Ascending aorta (tissue), 2 donors: ENCODE measurements at regions not wholly inside any gene's neighbourhood (a gene's known extent, or its start where the extent isn't known, plus 50 kb on each side); places are given as distances from the start of the nearest gene placed in this dataset.

ENCODE experiments used
- DNase-seq, 2 donors: peaks; one replicate each; pipeline ENCODE4 v3.0.0-alpha.2; 2019; ENCODE audit warnings: low spot score in 2 of 2
- H3K27ac ChIP-seq, 2 donors: fragments of 200-600 bp; sonication (generic); one replicate each; pipeline ENCODE4 v1.5.1; 2016 to 2017; ENCODE audit warnings: mild to moderate bottlenecking in 1 of 2
- H3K27me3 ChIP-seq: fragments of 200-600 bp; sonication (generic); one replicate; pipeline ENCODE4 v1.5.1; 2017
- H3K36me3 ChIP-seq, 2 donors: fragments of 200-600 bp; sonication (generic); one replicate each; pipeline ENCODE4 v1.5.1; 2016
- H3K4me1 ChIP-seq, 2 donors: fragments of 200-600 bp; sonication (generic); one replicate each; pipeline ENCODE4 v1.5.1; 2016 to 2017; ENCODE audit warnings: mild to moderate bottlenecking in 1 of 2
- H3K4me3 ChIP-seq, 2 donors: fragments of 200-600 bp; sonication (generic); one replicate each; pipeline ENCODE4 v1.5.1; 2016 to 2017; ENCODE audit warnings: mild to moderate bottlenecking in 1 of 2
- H3K9me3 ChIP-seq, 2 donors: fragments of 200-600 bp; sonication (generic); one replicate each; pipeline ENCODE4 v1.5.1; 2016
- CTCF ChIP-seq, 3 experiments: fragments of 200-600 bp in 2 of 3; fragments of 450-650 bp in 1 of 3; sonication (generic) in 2 of 3; IDR thresholded peaks; one replicate each; pipeline ENCODE4 v1.5.1; 2016 to 2019; ENCODE audit warnings: antibody characterized with exemption in 3 of 3, mild to moderate bottlenecking in 1 of 3, moderate library complexity in 1 of 3
- intact Hi-C: fragments of 100-400 bp; cut with DNase I; formaldehyde crosslinking; loops from one replicate; pipeline ENCODE4 v1.15.1; 2023

GRCh38 chr12:125988545-125988944 is 923.3 kb downstream of the AACS start:
- Histone ChIP-seq H3K36me3 (no peaks in the 10 kb centered on the region), H3K4me3 (no peak overlapping the region), H3K4me1 (no peaks in the 10 kb centered on the region), H3K9me3 (no peaks in the 10 kb centered on the region), H3K27ac (no peak overlapping the region), H3K27me3 (no peaks in the 10 kb centered on the region)
- no peak for DNase-seq
- no peak for TF ChIP-seq CTCF (IDR thresholded peaks at IDR 0.05)
- intact Hi-C loops = no loop called here

- intact Hi-C loops = no loop called here
- H3K4me3 ChIP-seq = no peak overlapping the region
- H3K9me3 ChIP-seq = no peaks in the 10 kb centered on the region
- no peaks in the 10 kb centered on the region for H3K27me3 ChIP-seq
- no peak overlapping the region for H3K27ac ChIP-seq
- no peaks in the 10 kb centered on the region for H3K36me3 ChIP-seq
- no peak for TF ChIP-seq CTCF (IDR thresholded peaks at IDR 0.05)
- no peak for DNase-seq
- no peaks in the 10 kb centered on the region for H3K4me1 ChIP-seq
These were observed 924.5 kb downstream of the AACS start for GRCh38 chr12:125989696-125990095.

GRCh38 chr12:125996443-125996842 is 931.2 kb downstream of the AACS start:
- Histone ChIP-seq H3K27me3 (no peaks in the 10 kb centered on the region), H3K27ac (no peak overlapping the region), H3K36me3 (no peaks in the 10 kb centered on the region), H3K4me3 (no peak overlapping the region), H3K4me1 (no peaks in the 10 kb centered on the region), H3K9me3 (no peaks in the 10 kb centered on the region)
- TF ChIP-seq CTCF (IDR thresholded peaks at IDR 0.05) = no peak
- no peak for DNase-seq
- intact Hi-C loops = no loop called here

GRCh38 chr12:125999628-126000027 is 934.4 kb downstream of the AACS start:
- Histone ChIP-seq H3K4me3 (no peak overlapping the region), H3K27ac (no peak overlapping the region), H3K27me3 (no peaks in the 10 kb centered on the region), H3K36me3 (no peaks in the 10 kb centered on the region), H3K4me1 (no peaks in the 10 kb centered on the region), H3K9me3 (peaks cover 0 to 5% of the 10 kb centered on the region in 2 donors)
- no peak for TF ChIP-seq CTCF (IDR thresholded peaks at IDR 0.05)
- no peak for DNase-seq
- intact Hi-C loops = no loop called here

- H3K36me3 ChIP-seq = no peaks in the 10 kb centered on the region
- no peaks in the 10 kb centered on the region for H3K4me1 ChIP-seq
- no peak overlapping the region for H3K4me3 ChIP-seq
- intact Hi-C loops = no loop called here
- DNase-seq = no peak
- H3K9me3 ChIP-seq = peaks cover 0 to 4% of the 10 kb centered on the region in 2 donors
- no peaks in the 10 kb centered on the region for H3K27me3 ChIP-seq
- no peak overlapping the region for H3K27ac ChIP-seq
- no peak for TF ChIP-seq CTCF (IDR thresholded peaks at IDR 0.05)
These were observed 954.1 kb downstream of the AACS start for GRCh38 chr12:126019385-126019784.

GRCh38 chr12:126021675-126022074 is 956.4 kb downstream of the AACS start:
- Histone ChIP-seq H3K36me3 (no peaks in the 10 kb centered on the region), H3K4me3 (no peak overlapping the region), H3K27ac (no peak overlapping the region), H3K27me3 (no peaks in the 10 kb centered on the region), H3K4me1 (no peaks in the 10 kb centered on the region), H3K9me3 (peaks cover 0 to 4% of the 10 kb centered on the region in 2 donors)
- no peak for TF ChIP-seq CTCF (IDR thresholded peaks at IDR 0.05)
- no peak for DNase-seq
- intact Hi-C loops = no loop called here
